Testis (tissue), 2 donors: ENCODE measurements at regions not wholly inside any gene's neighbourhood (a gene's known extent, or its start where the extent isn't known, plus 50 kb on each side); places are given as distances from the start of the nearest gene placed in this dataset.

ENCODE experiments used
- POLR2A ChIP-seq: fragments of 450-650 bp; IDR thresholded peaks from one replicate; pipeline ENCODE4 v1.6.1; 2017; ENCODE audit warnings: antibody characterized with exemption, mild to moderate bottlenecking, moderate library complexity
- TF ChIP-seq, protein P1 (sequence below), 3 experiments: fragments of 450-650 bp in 2 of 3; fragments of 200-600 bp in 1 of 3; sonication (generic) in 1 of 3; IDR thresholded peaks; one replicate each; pipeline ENCODE4 v1.5.1; 2016 to 2019; ENCODE audit warnings: antibody characterized with exemption in 3 of 3, mild to moderate bottlenecking in 2 of 3, moderate library complexity in 1 of 3

DNA sequence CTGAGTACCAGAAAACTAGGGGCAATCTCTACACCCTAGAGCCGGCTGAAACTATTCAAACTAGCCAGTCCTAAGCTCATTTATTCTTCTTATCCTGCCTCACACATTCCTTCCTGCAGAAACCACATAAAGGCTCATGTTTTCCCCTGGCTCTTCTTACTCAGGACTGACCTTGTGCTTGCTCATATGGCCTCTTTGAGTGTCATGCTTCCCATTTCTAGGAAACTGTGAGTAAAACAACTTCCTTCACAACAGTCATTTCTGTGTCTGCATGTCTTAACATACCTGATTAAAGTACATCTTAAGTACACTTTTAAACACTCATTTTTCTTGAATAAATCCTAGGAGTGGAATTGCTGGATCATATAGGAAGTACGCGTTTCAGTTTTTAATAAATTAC, 52.3 kb upstream of the KIAA1217 start:
- TF ChIP-seq, protein P1, sequence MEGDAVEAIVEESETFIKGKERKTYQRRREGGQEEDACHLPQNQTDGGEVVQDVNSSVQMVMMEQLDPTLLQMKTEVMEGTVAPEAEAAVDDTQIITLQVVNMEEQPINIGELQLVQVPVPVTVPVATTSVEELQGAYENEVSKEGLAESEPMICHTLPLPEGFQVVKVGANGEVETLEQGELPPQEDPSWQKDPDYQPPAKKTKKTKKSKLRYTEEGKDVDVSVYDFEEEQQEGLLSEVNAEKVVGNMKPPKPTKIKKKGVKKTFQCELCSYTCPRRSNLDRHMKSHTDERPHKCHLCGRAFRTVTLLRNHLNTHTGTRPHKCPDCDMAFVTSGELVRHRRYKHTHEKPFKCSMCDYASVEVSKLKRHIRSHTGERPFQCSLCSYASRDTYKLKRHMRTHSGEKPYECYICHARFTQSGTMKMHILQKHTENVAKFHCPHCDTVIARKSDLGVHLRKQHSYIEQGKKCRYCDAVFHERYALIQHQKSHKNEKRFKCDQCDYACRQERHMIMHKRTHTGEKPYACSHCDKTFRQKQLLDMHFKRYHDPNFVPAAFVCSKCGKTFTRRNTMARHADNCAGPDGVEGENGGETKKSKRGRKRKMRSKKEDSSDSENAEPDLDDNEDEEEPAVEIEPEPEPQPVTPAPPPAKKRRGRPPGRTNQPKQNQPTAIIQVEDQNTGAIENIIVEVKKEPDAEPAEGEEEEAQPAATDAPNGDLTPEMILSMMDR (IDR thresholded peaks at IDR 0.05) = no peak
- no peak for TF ChIP-seq POLR2A
